ENCODE measurements at regions not wholly inside any gene's neighbourhood (a gene's known extent, or its start where the extent isn't known, plus 50 kb on each side); places are given as distances from the start of the nearest gene placed in this dataset.

DNA sequence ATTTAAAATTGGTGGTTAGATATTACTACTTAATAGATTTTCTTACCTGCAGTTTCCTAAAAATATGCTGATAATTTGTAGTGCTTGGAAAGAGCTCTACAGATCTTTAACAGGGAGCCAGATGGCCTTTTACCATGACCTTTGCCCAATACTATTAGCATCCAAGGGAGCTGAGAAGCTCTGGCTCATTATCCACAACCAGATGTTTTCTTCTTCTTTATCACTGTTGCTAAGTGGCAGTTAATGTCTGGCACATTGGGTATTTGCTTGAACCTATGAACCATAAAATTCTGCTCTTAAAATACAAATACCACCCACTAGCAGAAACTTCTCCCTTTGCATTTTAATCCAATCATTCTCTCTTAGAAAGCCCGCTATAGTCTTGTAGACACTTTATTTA lies 1480.3 kb downstream of the C4orf33 start:
- CTCF ChIA-PET = no interaction called here
- H3K27me3 ChIP-seq (ENCODE audit: control insufficient read depth, insufficient read depth, low read length) = no peaks in the 10 kb centered on the region
- no peak for DNase-seq (ENCODE audit: low read depth)

DNA sequence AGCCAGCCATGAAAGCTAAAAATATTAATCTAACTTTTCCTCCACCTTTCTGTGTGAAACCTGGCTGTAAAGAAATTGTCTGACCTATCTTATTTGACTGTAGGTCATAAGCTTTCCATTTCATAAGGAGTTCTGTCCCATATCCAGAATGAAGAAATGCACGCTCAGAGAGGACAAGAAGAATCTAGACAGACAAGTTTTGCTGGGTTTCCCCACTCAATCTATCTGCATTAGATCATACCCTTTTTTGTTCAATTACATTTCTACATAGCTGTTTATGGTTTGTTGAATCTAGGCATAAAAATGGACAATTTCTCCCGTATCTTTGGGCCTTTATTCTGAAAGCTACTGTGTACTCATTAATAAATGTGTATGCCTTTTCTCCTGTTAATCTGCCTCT lies 1495.1 kb downstream of the C4orf33 start:
- TF ChIP-seq, protein P1, sequence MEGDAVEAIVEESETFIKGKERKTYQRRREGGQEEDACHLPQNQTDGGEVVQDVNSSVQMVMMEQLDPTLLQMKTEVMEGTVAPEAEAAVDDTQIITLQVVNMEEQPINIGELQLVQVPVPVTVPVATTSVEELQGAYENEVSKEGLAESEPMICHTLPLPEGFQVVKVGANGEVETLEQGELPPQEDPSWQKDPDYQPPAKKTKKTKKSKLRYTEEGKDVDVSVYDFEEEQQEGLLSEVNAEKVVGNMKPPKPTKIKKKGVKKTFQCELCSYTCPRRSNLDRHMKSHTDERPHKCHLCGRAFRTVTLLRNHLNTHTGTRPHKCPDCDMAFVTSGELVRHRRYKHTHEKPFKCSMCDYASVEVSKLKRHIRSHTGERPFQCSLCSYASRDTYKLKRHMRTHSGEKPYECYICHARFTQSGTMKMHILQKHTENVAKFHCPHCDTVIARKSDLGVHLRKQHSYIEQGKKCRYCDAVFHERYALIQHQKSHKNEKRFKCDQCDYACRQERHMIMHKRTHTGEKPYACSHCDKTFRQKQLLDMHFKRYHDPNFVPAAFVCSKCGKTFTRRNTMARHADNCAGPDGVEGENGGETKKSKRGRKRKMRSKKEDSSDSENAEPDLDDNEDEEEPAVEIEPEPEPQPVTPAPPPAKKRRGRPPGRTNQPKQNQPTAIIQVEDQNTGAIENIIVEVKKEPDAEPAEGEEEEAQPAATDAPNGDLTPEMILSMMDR (IDR thresholded peaks at IDR 0.05; ENCODE audit: insufficient read depth, low read depth, low read length) = no peak
- Histone ChIP-seq H3K4me3 (ENCODE audit: low read depth, low read length) (no peak overlapping the region), H3K27me3 (ENCODE audit: control insufficient read depth, insufficient read depth, low read length) (no peaks in the 10 kb centered on the region), H3K36me3 (ENCODE audit: control insufficient read depth, insufficient read depth, low read length) (no peaks in the 10 kb centered on the region)
- ChIA-PET POLR2A (no interaction called here), CTCF (no interaction called here)
- no peak for DNase-seq (ENCODE audit: low read depth)

More for the DNA sequence above, 1480.3 kb downstream of the C4orf33 start:
- Histone ChIP-seq H3K36me3 (ENCODE audit: control insufficient read depth, insufficient read depth, low read length) (no peaks in the 10 kb centered on the region), H3K4me3 (ENCODE audit: low read depth, low read length) (no peak overlapping the region)
- TF ChIP-seq, protein P1 (IDR thresholded peaks at IDR 0.05; ENCODE audit: insufficient read depth, low read depth, low read length) = no peak
- POLR2A ChIA-PET = no interaction called here

GRCh38 chr4:130600706-130601105 lies 1504.8 kb downstream of the C4orf33 start:
- CTCF ChIA-PET = no interaction called here
- DNase-seq (ENCODE audit: low read depth) = no peak
- H3K27me3 ChIP-seq (ENCODE audit: control insufficient read depth, insufficient read depth, low read length) = no peaks in the 10 kb centered on the region
- POLR2A ChIA-PET = no interaction called here
- TF ChIP-seq, protein P1 (IDR thresholded peaks at IDR 0.05; ENCODE audit: insufficient read depth, low read depth, low read length) = no peak
- no peak overlapping the region for H3K4me3 ChIP-seq (ENCODE audit: low read depth, low read length)
- H3K36me3 ChIP-seq (ENCODE audit: control insufficient read depth, insufficient read depth, low read length) = no peaks in the 10 kb centered on the region

GRCh38 chr4:130603043-130603442 lies 1507.1 kb downstream of the C4orf33 start:
- DNase-seq (ENCODE audit: low read depth) = no peak
- TF ChIP-seq, protein P1 (IDR thresholded peaks at IDR 0.05; ENCODE audit: insufficient read depth, low read depth, low read length) = no peak
- POLR2A ChIA-PET = no interaction called here
- Histone ChIP-seq H3K36me3 (ENCODE audit: control insufficient read depth, insufficient read depth, low read length) (no peaks in the 10 kb centered on the region), H3K4me3 (ENCODE audit: low read depth, low read length) (no peak overlapping the region), H3K27me3 (ENCODE audit: control insufficient read depth, insufficient read depth, low read length) (no peaks in the 10 kb centered on the region)
- CTCF ChIA-PET = interaction anchor here (0.7 kb wide), 1 partner anchor 547 kb away, joined by 3 read pairs; no protein-coding TSS in a partner anchor

- H3K27me3 ChIP-seq (ENCODE audit: control insufficient read depth, insufficient read depth, low read length) = no peaks in the 10 kb centered on the region
- DNase-seq (ENCODE audit: low read depth) = no peak
- POLR2A ChIA-PET = no interaction called here
- no peak overlapping the region for H3K4me3 ChIP-seq (ENCODE audit: low read depth, low read length)
- TF ChIP-seq, protein P1 (IDR thresholded peaks at IDR 0.05; ENCODE audit: insufficient read depth, low read depth, low read length) = no peak
- CTCF ChIA-PET = no interaction called here
- no peaks in the 10 kb centered on the region for H3K36me3 ChIP-seq (ENCODE audit: control insufficient read depth, insufficient read depth, low read length)
Observed at GRCh38 chr4:130608121-130608520, 1512.2 kb downstream of the C4orf33 start.
